SJCRH30 (cell line): ENCODE measurements at regions not wholly inside any gene's neighbourhood (a gene's known extent, or its start where the extent isn't known, plus 50 kb on each side); places are given as distances from the start of the nearest gene placed in this dataset.
"Not testable (repeated sequence)": the region's sequence is repeated elsewhere in the genome, so short reads cannot be mapped to it uniquely, and the experiment has no call there.

ENCODE experiments used
- DNase-seq, 2 experiments: peaks; one replicate each; pipeline ENCODE4 v3.0.0-alpha.2; 2015 to 2020
- H3K27ac ChIP-seq: fragments of 250-450 bp; sonication (Bioruptor Pico); 2 replicates; pipeline ENCODE4 v1.5.1; 2020; ENCODE audit warnings: mild to moderate bottlenecking, moderate library complexity
- H3K27me3 ChIP-seq: fragments of 250-450 bp; sonication (Bioruptor Pico); 2 replicates; pipeline ENCODE4 v1.5.1; 2020; ENCODE audit warnings: mild to moderate bottlenecking, moderate library complexity
- H3K36me3 ChIP-seq: fragments of 250-450 bp; sonication (Bioruptor Pico); 2 replicates; pipeline ENCODE4 v1.5.1; 2020; ENCODE audit warnings: mild to moderate bottlenecking, moderate library complexity
- H3K4me1 ChIP-seq: fragments of 250-450 bp; sonication (Bioruptor Pico); 2 replicates; pipeline ENCODE4 v1.5.1; 2020; ENCODE audit warnings: mild to moderate bottlenecking, moderate library complexity
- H3K4me3 ChIP-seq: fragments of 250-450 bp; sonication (Bioruptor Pico); 2 replicates; pipeline ENCODE4 v1.5.1; 2020; ENCODE audit warnings: mild to moderate bottlenecking, moderate library complexity
- H3K9me3 ChIP-seq: fragments of 250-450 bp; sonication (Bioruptor Pico); replicated peaks from 2 replicates; pipeline ENCODE4 v1.5.1; 2020; ENCODE audit warnings: mild to moderate bottlenecking, moderate library complexity

DNA sequence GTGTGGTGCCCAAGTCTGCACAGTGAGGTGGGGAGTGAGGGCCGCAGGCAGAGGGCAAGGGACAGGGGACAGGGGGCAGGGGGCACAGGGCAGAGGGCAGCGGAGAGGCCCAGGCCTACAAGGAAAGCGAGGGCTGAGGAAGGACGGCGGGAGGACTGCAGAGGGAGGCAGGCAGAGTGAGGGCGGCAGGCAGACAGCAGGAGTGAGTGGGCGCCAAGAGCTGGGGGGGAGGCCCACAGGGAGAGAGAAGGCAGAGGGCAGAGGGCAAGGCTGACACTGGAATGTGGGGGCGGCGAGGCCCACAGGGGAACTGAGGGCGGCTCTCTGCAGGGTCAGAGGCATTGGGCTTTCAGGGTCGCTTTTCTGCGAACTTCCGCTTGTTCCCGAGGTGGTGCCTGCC is 267.8 kb upstream of the NDN start:
- no peak for DNase-seq
- H3K27ac ChIP-seq = no peak overlapping the region
- H3K4me1 ChIP-seq = no peaks in the 10 kb centered on the region

DNA sequence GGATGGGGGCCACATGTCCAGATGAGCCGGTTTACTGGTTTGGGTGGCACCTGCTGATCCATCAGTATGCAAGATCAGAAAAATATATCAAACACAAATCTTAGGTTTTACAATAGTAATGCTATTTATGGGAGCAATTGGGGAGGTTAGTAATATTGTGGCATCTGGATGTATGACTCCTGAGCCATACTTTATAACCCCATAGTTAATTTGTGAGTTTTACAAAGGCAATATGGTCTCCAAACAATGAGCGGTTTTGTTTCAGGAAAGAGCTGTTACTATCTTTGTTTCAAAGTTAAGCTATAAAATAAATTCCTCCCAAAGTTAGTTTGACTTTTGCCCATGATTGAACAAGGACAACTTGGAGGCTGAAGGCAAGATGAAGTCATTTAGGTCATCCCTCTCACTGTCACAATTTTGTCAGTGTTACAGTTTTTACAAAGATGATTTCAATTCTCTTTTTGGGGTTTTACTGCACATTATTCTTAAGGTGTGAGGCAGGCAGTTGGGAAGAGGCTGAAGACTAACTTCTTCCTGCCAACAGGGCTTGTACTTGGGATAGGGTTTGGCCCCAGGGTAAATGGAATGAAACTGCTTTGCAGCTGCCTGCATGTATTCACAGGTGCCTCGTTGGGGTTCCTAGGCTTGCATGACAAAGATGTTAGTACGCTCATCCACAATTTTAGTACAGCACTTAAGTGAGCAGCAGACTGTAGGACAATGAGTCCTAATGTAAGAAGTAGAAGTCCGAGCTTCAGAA is 296.6 kb upstream of the NDN start:
- H3K4me3 ChIP-seq = no peak overlapping the region
- no peak overlapping the region for H3K27ac ChIP-seq
- no peaks in the 10 kb centered on the region for H3K27me3 ChIP-seq
- no peaks in the 10 kb centered on the region for H3K4me1 ChIP-seq
- H3K9me3 ChIP-seq = no peaks in the 10 kb centered on the region
- DNase-seq = no peak
- H3K36me3 ChIP-seq = no peaks in the 10 kb centered on the region

More for the DNA sequence above, 267.8 kb upstream of the NDN start:
- no peak overlapping the region for H3K4me3 ChIP-seq
- H3K27me3 ChIP-seq = no peaks in the 10 kb centered on the region
- H3K9me3 ChIP-seq = no peaks in the 10 kb centered on the region
- no peaks in the 10 kb centered on the region for H3K36me3 ChIP-seq

DNA sequence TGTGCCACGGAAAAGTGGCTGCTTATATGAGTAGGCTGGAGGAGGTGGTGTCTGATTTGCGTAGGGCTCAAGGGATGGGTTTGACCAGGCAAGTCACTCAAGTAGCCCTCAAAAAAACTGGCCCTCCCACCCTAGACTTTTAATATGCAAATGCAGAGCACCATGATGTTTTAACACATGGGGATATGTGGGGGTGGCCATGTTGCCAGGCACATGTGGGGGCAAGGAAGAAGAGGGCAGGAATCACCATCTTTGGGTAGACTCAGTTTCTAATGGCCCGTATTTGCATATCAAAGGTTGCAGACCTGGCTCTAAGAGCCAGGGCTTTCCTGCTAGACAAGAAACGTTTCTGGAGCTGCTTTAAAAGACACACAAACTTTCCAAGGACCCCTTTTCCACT is 307.2 kb upstream of the NDN start:
- Histone ChIP-seq H3K4me1 (no peaks in the 10 kb centered on the region), H3K27me3 (no peaks in the 10 kb centered on the region), H3K9me3 (no peaks in the 10 kb centered on the region), H3K4me3 (no peak overlapping the region), H3K36me3 (no peaks in the 10 kb centered on the region), H3K27ac (no peak overlapping the region)
- no peak for DNase-seq

DNA sequence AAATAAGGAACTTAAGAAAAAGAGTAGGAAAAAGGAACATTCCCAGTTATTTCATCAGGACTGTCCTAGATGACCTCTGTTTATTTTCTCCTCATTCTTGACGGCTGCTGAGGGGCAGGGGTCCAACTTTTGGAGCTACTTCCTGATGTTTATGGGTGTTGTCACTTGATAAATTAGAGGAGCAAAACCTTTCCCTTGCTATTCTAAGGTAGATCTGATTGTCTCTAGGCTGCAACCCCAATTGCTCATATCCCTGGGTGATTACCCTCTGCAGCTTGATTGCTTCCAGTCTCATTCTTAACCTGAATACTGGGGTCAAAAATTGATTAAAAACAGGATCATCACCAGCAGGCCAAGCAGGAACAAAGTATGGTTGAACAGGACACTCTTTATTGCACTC is 311.0 kb upstream of the NDN start:
- H3K4me3 ChIP-seq = no peak overlapping the region
- no peaks in the 10 kb centered on the region for H3K9me3 ChIP-seq
- no peaks in the 10 kb centered on the region for H3K36me3 ChIP-seq
- no peaks in the 10 kb centered on the region for H3K4me1 ChIP-seq
- DNase-seq = no peak
- H3K27me3 ChIP-seq = no peaks in the 10 kb centered on the region
- no peak overlapping the region for H3K27ac ChIP-seq

DNA sequence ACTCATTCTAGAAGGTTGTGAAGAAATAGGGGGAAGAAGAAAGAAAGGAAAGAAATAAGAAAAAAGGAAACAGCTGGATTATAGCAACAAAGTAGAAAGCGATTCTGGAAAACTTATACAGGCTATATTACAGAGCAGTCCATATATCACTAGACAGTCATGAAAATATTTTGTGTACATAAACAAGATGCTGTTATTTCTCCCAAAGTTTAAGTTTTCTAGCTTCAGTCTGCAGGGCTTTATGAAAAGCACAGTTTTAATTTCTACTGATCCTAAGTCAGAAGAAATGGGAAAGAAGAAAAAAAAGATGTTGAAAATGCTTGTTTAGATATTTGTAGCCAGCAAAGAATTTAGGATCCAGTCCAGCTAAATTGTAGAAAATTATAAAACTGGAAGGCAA is 321.4 kb upstream of the NDN start:
- H3K4me1 ChIP-seq = no peaks in the 10 kb centered on the region

DNA sequence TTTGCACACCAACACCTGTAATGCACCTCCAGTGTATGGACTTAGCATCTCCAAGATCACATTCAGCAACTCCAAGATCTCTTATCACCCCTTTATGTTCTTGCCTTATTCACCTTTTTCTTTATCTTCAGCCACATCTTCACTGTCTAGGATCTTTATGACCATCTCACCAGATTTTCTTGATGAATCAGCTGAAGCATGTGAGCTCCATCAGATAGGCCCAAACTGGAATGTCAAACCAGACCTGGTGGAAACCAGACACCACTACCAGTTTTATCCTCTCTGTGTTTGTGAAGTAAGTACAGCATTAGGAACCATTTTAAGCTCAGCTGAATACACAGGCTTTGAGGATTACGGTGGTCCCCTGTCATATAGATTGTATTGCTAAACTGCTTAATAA is 330.4 kb upstream of the NDN start:
- no peak for DNase-seq
- H3K27me3 ChIP-seq = no peaks in the 10 kb centered on the region
- H3K36me3 ChIP-seq = no peaks in the 10 kb centered on the region
- no peaks in the 10 kb centered on the region for H3K9me3 ChIP-seq
- H3K27ac ChIP-seq = no peak overlapping the region
- no peaks in the 10 kb centered on the region for H3K4me1 ChIP-seq
- no peak overlapping the region for H3K4me3 ChIP-seq

More for the DNA sequence above, 321.4 kb upstream of the NDN start:
- Histone ChIP-seq H3K9me3 (no peaks in the 10 kb centered on the region), H3K36me3 (no peaks in the 10 kb centered on the region), H3K4me3 (no peak overlapping the region), H3K27ac (no peak overlapping the region), H3K27me3 (no peaks in the 10 kb centered on the region)
- no peak for DNase-seq

DNA sequence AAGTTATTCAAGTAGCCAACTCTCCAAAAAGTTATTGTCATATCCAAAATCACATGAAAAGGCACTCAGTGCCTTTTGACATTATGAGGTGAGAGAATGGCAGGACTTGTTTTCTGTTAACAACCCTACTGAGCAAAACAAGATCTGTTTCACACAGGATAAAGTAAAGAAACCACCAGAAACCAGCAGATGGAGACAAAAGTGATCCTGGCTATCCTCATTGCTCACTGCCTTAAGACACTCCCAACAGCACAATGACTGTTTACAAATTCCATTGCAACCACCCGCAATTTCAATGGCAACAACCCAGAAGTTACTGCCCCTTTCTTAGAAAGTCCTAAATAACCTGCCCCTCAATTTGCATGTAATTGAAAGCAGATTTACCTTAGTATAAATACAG is 352.6 kb upstream of the NDN start:
- no peaks in the 10 kb centered on the region for H3K9me3 ChIP-seq
- DNase-seq = peak in 1 of 2 experiments; percentile 17
- H3K4me1 ChIP-seq = no peaks in the 10 kb centered on the region
- H3K4me3 ChIP-seq = no peak overlapping the region
- no peaks in the 10 kb centered on the region for H3K27me3 ChIP-seq
- H3K27ac ChIP-seq = no peak overlapping the region
- no peaks in the 10 kb centered on the region for H3K36me3 ChIP-seq

DNA sequence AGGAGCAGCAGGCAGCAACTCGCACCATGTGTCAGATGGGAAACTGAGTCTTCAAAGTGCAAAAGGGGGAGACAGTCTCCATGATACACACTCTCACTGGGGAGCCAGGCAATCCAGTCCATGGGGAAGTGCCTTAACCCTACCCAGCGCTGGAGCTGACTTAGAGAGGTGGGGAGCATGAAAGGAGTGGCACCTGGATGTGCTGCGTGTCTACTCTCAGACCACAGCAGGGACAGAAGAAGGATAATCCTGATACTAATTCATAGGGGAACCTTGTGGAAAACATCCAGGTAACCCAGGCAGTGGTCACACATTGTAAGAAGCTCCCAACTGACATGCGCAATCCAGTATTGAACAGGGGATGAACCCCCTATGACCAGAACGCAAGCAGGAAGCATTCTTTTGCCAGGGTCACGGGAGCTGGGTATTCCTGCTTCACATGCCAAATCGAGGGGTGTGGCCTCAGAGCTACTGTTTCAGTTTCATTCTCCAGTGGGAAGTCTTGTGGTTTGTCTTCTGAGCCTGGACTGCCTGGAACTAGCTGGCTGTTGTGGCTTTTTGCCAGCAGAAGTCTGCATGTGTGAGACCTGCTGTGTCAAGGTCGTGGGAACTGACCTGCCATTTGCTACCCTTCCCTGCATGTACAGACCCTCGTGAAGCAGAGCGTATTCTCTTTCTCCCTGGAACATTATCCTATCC is 367.6 kb upstream of the NDN start:
- no peak overlapping the region for H3K4me3 ChIP-seq
- no peaks in the 10 kb centered on the region for H3K36me3 ChIP-seq
- no peak overlapping the region for H3K27ac ChIP-seq
- peak; percentile 40 to 73 for DNase-seq
- no peaks in the 10 kb centered on the region for H3K4me1 ChIP-seq
- no peaks in the 10 kb centered on the region for H3K27me3 ChIP-seq
- H3K9me3 ChIP-seq = no peaks in the 10 kb centered on the region

DNA sequence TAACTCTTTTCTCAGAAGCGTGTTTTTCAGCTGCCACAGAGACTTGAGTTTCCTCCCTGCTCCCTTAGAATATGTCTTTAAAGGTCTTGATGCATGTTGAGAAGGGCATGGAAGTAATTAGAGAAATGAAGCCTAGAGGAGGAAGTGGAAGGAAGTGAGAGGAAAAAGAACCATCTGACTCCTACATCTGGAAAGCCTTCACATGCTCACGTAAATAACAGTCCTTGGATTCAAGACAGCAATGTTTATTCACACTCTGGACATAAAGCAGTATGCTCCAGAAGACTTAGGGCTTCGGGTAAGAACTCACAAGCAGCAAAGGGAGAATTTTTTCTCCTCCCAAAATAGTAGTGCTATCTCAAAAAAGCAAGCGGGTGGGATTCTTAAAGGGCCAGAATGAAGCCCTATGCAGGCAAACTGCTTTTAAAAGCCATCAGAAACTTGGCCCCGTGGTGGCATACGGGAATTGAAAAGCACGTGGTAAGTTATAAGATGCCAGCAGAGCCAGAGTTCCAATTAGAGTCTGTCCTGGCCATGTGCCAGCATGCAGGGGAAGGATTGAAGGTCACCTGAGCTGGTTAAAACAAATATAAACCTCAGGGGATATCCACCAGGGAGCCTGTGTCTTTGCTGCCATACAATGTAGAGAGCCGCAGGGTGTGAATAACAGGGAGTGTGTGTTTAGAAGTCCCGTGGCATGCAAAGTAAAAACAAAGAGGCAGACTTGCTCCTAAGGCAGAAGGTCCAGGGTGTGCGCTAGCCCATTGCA is 380.8 kb upstream of the NDN start:
- H3K9me3 ChIP-seq = no peaks in the 10 kb centered on the region; the same call in 1 of the 2 replicates
- no peak for DNase-seq
- no peak overlapping the region for H3K27ac ChIP-seq
- no peaks in the 10 kb centered on the region for H3K4me1 ChIP-seq
- no peak overlapping the region for H3K4me3 ChIP-seq
- H3K27me3 ChIP-seq = no peaks in the 10 kb centered on the region
- no peaks in the 10 kb centered on the region for H3K36me3 ChIP-seq

DNA sequence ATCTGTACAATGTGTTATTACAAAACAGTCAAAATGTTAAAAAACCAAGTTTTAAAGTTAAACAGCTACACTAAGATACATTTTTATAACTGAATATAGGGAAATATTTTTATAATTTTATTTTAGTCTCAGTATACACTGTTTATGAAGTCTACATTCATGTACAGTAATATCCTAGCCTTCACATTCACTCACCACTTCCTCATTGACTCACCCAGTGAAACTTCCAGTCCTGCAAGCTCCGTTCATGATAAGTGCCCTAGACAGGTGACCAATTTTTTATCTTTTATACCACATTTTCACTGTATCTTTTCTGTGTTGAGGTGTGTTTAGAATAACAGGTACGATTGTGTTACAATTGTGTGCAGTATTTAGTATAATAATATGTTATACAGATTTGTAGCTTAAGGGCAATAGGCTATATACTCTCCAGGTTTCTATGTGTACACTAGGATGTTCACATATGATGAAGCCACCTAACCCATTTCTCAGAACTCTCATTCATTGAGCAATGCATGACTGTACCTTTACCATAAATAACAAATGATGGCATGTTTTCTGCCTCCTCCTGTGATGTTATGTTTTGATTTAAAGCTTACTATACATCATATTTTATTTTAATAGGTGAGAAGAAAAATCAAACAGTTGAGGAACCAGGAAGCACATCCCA is 388.4 kb upstream of the NDN start:
- H3K4me3 ChIP-seq = no peak overlapping the region
- H3K9me3 ChIP-seq = no peaks in the 10 kb centered on the region
- no peaks in the 10 kb centered on the region for H3K4me1 ChIP-seq
- H3K27ac ChIP-seq = no peak overlapping the region
- H3K27me3 ChIP-seq = no peaks in the 10 kb centered on the region
- no peak for DNase-seq
- no peaks in the 10 kb centered on the region for H3K36me3 ChIP-seq

DNA sequence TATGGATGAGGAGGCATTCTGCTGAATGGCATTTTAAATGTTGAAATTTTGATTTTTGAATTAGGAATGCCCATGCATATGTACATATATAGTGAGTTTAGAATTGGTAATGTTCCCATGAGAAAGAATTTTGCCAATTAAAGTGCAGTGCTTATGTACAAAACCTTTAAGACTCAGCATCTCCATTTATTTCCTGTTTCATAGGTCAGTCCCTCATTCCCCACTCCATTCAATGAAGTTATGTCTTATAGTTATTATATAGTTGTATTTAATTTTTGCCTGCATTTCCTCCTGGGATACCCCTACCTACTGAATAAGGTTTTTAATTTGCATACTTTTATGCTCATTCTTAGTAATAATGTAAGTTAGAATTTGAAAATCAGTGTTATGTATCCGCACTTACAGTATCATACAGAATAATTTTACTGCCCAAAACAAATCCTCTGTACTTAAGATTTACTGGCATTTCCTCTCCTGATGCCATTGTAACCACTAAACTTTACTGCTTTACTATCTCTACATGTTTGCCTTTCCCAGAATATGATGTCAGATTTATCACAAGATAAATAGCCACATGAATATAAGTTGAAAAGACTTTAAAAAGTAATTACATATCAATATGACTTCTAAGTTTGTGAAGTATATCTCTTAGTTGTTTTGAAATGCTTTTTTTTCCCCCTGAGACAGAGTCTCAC is 389.1 kb upstream of the NDN start:
- Histone ChIP-seq H3K27ac (no peak overlapping the region), H3K4me1 (no peaks in the 10 kb centered on the region), H3K27me3 (no peaks in the 10 kb centered on the region), H3K36me3 (no peaks in the 10 kb centered on the region), H3K4me3 (no peak overlapping the region), H3K9me3 (no peaks in the 10 kb centered on the region)
- DNase-seq = no peak

DNA sequence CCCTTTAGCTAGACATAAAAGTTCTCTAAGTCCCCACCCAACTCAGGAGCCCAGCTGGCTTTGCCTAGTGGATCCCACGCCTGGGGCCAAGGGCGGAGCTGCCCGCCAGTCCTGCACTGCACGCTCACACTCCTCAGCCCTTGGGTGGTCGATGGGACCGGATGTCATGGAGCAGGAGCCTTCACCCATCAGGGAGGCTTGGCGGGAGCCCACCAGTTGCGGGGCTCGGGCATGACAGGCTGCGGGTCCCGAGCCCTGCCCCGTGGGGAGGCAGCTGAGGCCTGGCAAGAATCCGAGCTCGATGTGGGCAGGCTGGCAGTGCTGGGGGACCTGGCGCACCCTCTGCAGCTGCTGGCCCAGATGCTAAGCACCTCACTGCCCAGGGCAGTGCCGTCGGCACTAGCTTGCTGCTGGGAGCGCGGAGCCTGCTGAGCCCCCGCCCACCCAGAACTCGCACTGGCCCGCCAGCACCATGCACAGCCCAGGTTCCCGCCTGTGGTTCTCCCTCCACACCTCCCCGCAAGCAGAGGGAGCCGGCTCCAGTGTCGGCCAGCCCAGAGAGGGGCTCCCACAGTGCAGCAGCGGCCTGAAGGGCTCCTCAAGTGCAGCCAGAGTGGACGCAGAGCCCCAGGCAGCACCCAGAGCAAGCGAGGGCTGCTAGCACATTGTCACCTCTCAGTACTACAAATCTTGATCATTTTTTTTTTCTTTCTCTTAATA is 391.4 kb upstream of the NDN start:
- H3K27me3 ChIP-seq = no peaks in the 10 kb centered on the region
- no peaks in the 10 kb centered on the region for H3K4me1 ChIP-seq
- H3K4me3 ChIP-seq = no peak overlapping the region
- H3K9me3 ChIP-seq = no peaks in the 10 kb centered on the region
- H3K27ac ChIP-seq = no peak overlapping the region
- DNase-seq = no peak
- H3K36me3 ChIP-seq = no peaks in the 10 kb centered on the region

DNA sequence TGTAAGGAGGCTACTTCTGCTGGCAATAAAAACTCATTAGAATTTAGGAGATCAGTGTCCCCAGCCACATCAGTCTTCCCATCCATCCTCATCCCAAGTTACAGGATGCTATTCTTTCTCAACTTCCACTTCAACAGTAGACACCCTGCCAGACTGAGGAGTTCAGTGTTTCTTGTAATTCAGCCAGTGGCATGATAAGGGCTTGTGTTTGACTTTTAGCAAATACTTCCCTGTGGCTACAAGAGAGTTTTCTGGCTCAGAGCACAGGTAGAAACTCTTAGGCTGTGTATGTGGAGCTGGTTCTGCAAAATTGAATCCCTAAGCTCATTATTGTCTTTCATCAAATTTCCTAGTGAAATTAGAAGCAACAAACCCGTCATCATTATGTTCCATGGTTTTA is 401.8 kb upstream of the NDN start:
- not testable (repeated sequence) for H3K9me3 ChIP-seq, DNase-seq, H3K4me1 ChIP-seq, H3K36me3 ChIP-seq, H3K27ac ChIP-seq, H3K4me3 ChIP-seq, H3K27me3 ChIP-seq

DNA sequence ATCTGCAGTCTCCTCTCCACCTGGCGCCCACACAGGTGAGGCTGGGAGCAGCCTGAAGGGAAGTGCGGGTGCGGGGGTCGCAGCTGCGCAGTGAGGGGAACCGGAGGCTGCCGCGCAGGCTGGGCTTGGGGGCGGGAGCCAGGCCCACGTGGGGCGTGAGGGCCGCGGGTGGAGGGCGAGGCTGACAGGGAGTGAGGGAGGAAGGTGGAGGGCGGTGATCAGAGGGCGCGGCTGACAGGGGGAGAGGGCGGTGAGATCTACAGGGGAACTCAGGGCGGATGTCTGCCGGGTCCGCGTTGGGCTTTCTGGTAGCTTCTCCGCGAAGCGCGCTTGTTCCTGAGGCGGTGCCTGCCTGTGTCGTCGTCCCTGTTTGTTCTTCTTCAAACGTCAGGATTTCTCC is 414.4 kb upstream of the NDN start:
- DNase-seq, H3K27me3 ChIP-seq, H3K4me3 ChIP-seq, H3K27ac ChIP-seq, H3K4me1 ChIP-seq, H3K9me3 ChIP-seq, H3K36me3 ChIP-seq: not testable (repeated sequence)
